ENCODE measurements at regions not wholly inside any gene's neighbourhood (a gene's known extent, or its start where the extent isn't known, plus 50 kb on each side); places are given as distances from the start of the nearest gene placed in this dataset.
A peak's percentile ranks its signal among the peaks of the same experiment; 100 is the strongest.

- Mint-ChIP-seq H3K9me3 (no peaks in the 10 kb centered on the region), H3K27ac (no peak overlapping the region), H3K27me3 (peaks cover 9 to 13% of the 10 kb centered on the region in 2 donors), H3K4me3 (no peak overlapping the region), H3K36me3 (no peaks in the 10 kb centered on the region), H3K4me1 (ENCODE audit: low read depth in 2 of 2) (peaks cover 0 to 4% of the 10 kb centered on the region in 2 donors)
- DNase-seq (ENCODE audit: low spot score) (no peak), ATAC-seq (no peak)
Measured at GRCh38 chr6:154664287-154664686, 68.9 kb upstream of the SCAF8 start.

- Mint-ChIP-seq H3K4me3 (no peak overlapping the region), H3K36me3 (no peaks in the 10 kb centered on the region), H3K27ac (no peak overlapping the region), H3K4me1 (ENCODE audit: low read depth in 2 of 2) (peaks cover 0 to 4% of the 10 kb centered on the region in 2 donors), H3K27me3 (peaks cover 5 to 13% of the 10 kb centered on the region in 2 donors), H3K9me3 (no peaks in the 10 kb centered on the region)
- DNase-seq (ENCODE audit: low spot score): no peak
- no peak for ATAC-seq
Measured at GRCh38 chr6:154668156-154668555, 65.1 kb upstream of the SCAF8 start.

- Mint-ChIP-seq H3K4me3 (no peak overlapping the region), H3K4me1 (ENCODE audit: low read depth in 2 of 2) (peaks cover 7 to 9% of the 10 kb centered on the region in 2 donors), H3K9me3 (no peaks in the 10 kb centered on the region), H3K27me3 (no peaks in the 10 kb centered on the region), H3K36me3 (no peaks in the 10 kb centered on the region), H3K27ac (no peak overlapping the region)
- DNase-seq (ENCODE audit: low spot score) (no peak), ATAC-seq (no peak)
Measured at GRCh38 chr6:154672086-154672485, 61.1 kb upstream of the SCAF8 start.

GRCh38 chr6:154673919-154674318 is 59.3 kb upstream of the SCAF8 start:
- Mint-ChIP-seq H3K36me3 (no peaks in the 10 kb centered on the region), H3K27ac (no peak overlapping the region), H3K27me3 (no peaks in the 10 kb centered on the region), H3K4me1 (ENCODE audit: low read depth in 2 of 2) (peaks cover 5 to 7% of the 10 kb centered on the region in 2 donors), H3K4me3 (peak overlapping the region; percentile 21), H3K9me3 (no peaks in the 10 kb centered on the region)
- DNase-seq (ENCODE audit: low spot score) (no peak), ATAC-seq (peak; percentile 55 to 65)

- Mint-ChIP-seq H3K9me3 (no peaks in the 10 kb centered on the region), H3K4me1 (ENCODE audit: low read depth in 2 of 2) (peaks cover 5 to 7% of the 10 kb centered on the region in 2 donors), H3K27ac (no peak overlapping the region), H3K27me3 (no peaks in the 10 kb centered on the region), H3K36me3 (no peaks in the 10 kb centered on the region), H3K4me3 (no peak overlapping the region)
- ATAC-seq (peak; percentile 97 to 98), DNase-seq (ENCODE audit: low spot score) (peak; percentile 89)
Measured at GRCh38 chr6:154675602-154676088, 57.6 kb upstream of the SCAF8 start.

GRCh38 chr6:154682633-154683125 is 50.5 kb upstream of the SCAF8 start:
- H3K27me3 Mint-ChIP-seq: peaks cover 2 to 6% of the 10 kb centered on the region in 2 donors
- ATAC-seq: no peak

More at GRCh38 chr6:154682633-154683125, 50.5 kb upstream of the SCAF8 start:
- no peak for DNase-seq (ENCODE audit: low spot score)
- Mint-ChIP-seq H3K9me3 (no peaks in the 10 kb centered on the region), H3K36me3 (no peaks in the 10 kb centered on the region), H3K4me1 (ENCODE audit: low read depth in 2 of 2) (peaks cover 10 to 12% of the 10 kb centered on the region in 2 donors), H3K27ac (no peak overlapping the region), H3K4me3 (no peak overlapping the region)
